ENCODE measurements at regions not wholly inside any gene's neighbourhood (a gene's known extent, or its start where the extent isn't known, plus 50 kb on each side); places are given as distances from the start of the nearest gene placed in this dataset.

GRCh38 chr12:131597333-131597732 lies 113.6 kb upstream of the SFSWAP start:
- no peak overlapping the region for H2BK120ac ChIP-seq (replicated peaks; ENCODE audit: low read depth, low read length)
- no peak overlapping the region for H3K27ac ChIP-seq (ENCODE audit: low read depth, low read length)
- no peaks in the 10 kb centered on the region for H3K79me1 ChIP-seq (ENCODE audit: low read depth, low read length)
- WGBS, 2 experiments (ENCODE audit: extremely low coverage in 1 of 2, insufficient coverage in 1 of 2, insufficient read length in 1 of 2, insufficient replicate concordance in 2 of 2, low coverage in 1 of 2, low lambda C conversion rate in 2 of 2, missing lambda C conversion rate in 1 of 2) = 92% methylated on average over 7 of the region's 7 CpGs; no CpG with 5 or more reads in 1 of the 2 experiments
- no peak overlapping the region for H2BK20ac ChIP-seq (ENCODE audit: low read length)
- no peak overlapping the region for H2AFZ ChIP-seq (ENCODE audit: low read length)
- POLR2A ChIA-PET (ENCODE audit: partially characterized antibody) = no interaction called here
- no peak overlapping the region for H3K9ac ChIP-seq (replicated peaks in 1 of 4; ENCODE audit: extremely low read depth in 1 of 4, low read depth in 3 of 4, low read length in 3 of 4)
- no peak overlapping the region for H3K14ac ChIP-seq (ENCODE audit: insufficient read length)
- H3K4me1 ChIP-seq (replicated peaks in 1 of 4; ENCODE audit: control insufficient read depth in 3 of 4, insufficient read depth in 4 of 4, low read length in 3 of 4) = no peaks in the 10 kb centered on the region
- H3K56ac ChIP-seq (replicated peaks; ENCODE audit: insufficient read length, low read depth, low read length) = no peak overlapping the region
- H3K23me2 ChIP-seq (ENCODE audit: low read depth, low read length) = no peaks in the 10 kb centered on the region
- no peak overlapping the region for H4K5ac ChIP-seq (ENCODE audit: insufficient read length, low read depth, low read length)
- DNase-seq (ENCODE audit: low read depth in 1 of 2, low spot score in 2 of 2) = no peak
- H3K27me3 ChIP-seq (replicated peaks in 1 of 4; ENCODE audit: control insufficient read depth in 3 of 4, extremely low read depth in 1 of 4, insufficient read depth in 3 of 4, low read length in 3 of 4) = no peaks in the 10 kb centered on the region
- H2BK12ac ChIP-seq (ENCODE audit: low read depth, low read length) = no peak overlapping the region
- H4K8ac ChIP-seq (ENCODE audit: extremely low read depth, insufficient read depth, low read length) = no peak overlapping the region
- H3K18ac ChIP-seq (ENCODE audit: extremely low read depth, low read length) = no peak overlapping the region
- FAIRE-seq = no peak
- no peak overlapping the region for H2AK5ac ChIP-seq (ENCODE audit: low read depth, low read length)
- no peak overlapping the region for H3K23ac ChIP-seq (ENCODE audit: insufficient read length)
- no peak overlapping the region for H4K91ac ChIP-seq (replicated peaks; ENCODE audit: insufficient read length, low read length)
- CTCF ChIA-PET (ENCODE audit: partially characterized antibody) = interaction anchor here (1.1 to 1.6 kb wide), 2 partner anchors 9 to 481 kb away, joined by 3 to 4 read pairs; no protein-coding TSS in a partner anchor
- no peak overlapping the region for H3K4me2 ChIP-seq (ENCODE audit: insufficient read depth in 1 of 2, low read depth in 2 of 2, low read length in 2 of 2)
- H3K36me3 ChIP-seq (ENCODE audit: control insufficient read depth in 2 of 4, insufficient read depth in 4 of 4, low read length in 3 of 4) = no peaks in the 10 kb centered on the region
- no peaks in the 10 kb centered on the region for H3K79me2 ChIP-seq (ENCODE audit: control insufficient read depth in 1 of 2, insufficient read depth in 2 of 2, low read length in 2 of 2)
- TF ChIP-seq CBX5 (IDR thresholded peaks at IDR 0.05; ENCODE audit: low read depth, low read length) (no peak), FOSL1 (IDR thresholded peaks at IDR 0.05; ENCODE audit: insufficient read depth, low read depth, low read length) (no peak), RAD21 (IDR thresholded peaks at IDR 0.05 in 1 of 2, conservative IDR thresholded peaks at IDR 0.05 in 1 of 2; ENCODE audit: low read depth in 2 of 2, low read length in 2 of 2) (no peak), YY1 (IDR thresholded peaks at IDR 0.05; ENCODE audit: low read depth, low read length) (no peak), HDAC6 (IDR thresholded peaks at IDR 0.05; ENCODE audit: low read depth, low read length) (no peak), CEBPB (IDR thresholded peaks at IDR 0.05; ENCODE audit: low read depth, low read length) (no peak), E2F6 (IDR thresholded peaks at IDR 0.05) (no peak), TEAD4 (IDR thresholded peaks at IDR 0.05; ENCODE audit: low read depth, low read length) (no peak), RNF2 (IDR thresholded peaks at IDR 0.05; ENCODE audit: borderline replicate concordance, low read depth, low read length, missing control alignments, poor library complexity, severe bottlenecking) (no peak)
- H2BK15ac ChIP-seq (ENCODE audit: low read length) = no peak overlapping the region
- no peaks in the 10 kb centered on the region for H3K9me3 ChIP-seq (ENCODE audit: insufficient read depth in 2 of 2, low read depth in 1 of 2, low read length in 1 of 2)
- no peaks in the 10 kb centered on the region for H4K20me1 ChIP-seq (replicated peaks in 1 of 2; ENCODE audit: control insufficient read depth in 1 of 2, insufficient read depth in 2 of 2, low read length in 2 of 2)
- H2BK5ac ChIP-seq (ENCODE audit: low read depth, low read length) = no peak overlapping the region
- no peak overlapping the region for H3K4me3 ChIP-seq (ENCODE audit: extremely low read depth in 1 of 4, insufficient read depth in 2 of 4, low read depth in 3 of 4, low read length in 4 of 4)
- no peak overlapping the region for H3K4ac ChIP-seq (replicated peaks; ENCODE audit: insufficient read length, low read depth, low read length)

All from H1 (cell line).